Fibroblast of the aortic adventitia (primary cell): ENCODE measurements at regions not wholly inside any gene's neighbourhood (a gene's known extent, or its start where the extent isn't known, plus 50 kb on each side); places are given as distances from the start of the nearest gene placed in this dataset.

Experiments
- DNase-seq: peaks from one replicate; pipeline ENCODE4 v3.0.0-alpha.2; 2010; ENCODE audit warnings: low read depth
- H3K4me3 ChIP-seq: 2 replicates; pipeline ENCODE4 v1.5.1; 2011; ENCODE audit warnings: low read depth, mild to moderate bottlenecking, control low read depth, low read length, moderate library complexity
- TF ChIP-seq, protein P1 (sequence below): IDR thresholded peaks from 2 replicates; pipeline ENCODE4 v1.5.1; 2011; ENCODE audit warnings: mild to moderate bottlenecking, low read length, control low read depth, inconsistent platforms; ENCODE audit not compliant: insufficient read depth

DNA sequence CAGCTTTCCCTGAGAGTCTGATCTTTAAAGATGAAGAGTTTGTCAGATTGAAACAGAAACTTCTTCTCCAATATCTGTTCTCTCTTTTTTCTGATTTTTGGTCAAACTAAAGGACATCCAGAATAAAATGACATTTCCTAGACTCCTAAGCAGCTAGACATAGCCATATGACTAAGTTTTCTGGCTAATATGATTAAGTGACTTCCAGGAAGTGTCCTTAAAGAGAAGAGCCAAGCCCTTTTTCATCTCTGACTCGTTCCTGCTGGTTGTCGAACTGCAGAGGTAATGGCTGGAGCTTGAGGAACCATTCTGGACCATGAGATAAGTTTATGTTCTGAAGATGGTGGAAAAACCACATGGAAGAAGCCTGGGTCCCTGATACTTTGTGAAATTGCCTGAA, 546.0 kb downstream of the BCOR start:
- DNase-seq = no peak
- TF ChIP-seq, protein P1, sequence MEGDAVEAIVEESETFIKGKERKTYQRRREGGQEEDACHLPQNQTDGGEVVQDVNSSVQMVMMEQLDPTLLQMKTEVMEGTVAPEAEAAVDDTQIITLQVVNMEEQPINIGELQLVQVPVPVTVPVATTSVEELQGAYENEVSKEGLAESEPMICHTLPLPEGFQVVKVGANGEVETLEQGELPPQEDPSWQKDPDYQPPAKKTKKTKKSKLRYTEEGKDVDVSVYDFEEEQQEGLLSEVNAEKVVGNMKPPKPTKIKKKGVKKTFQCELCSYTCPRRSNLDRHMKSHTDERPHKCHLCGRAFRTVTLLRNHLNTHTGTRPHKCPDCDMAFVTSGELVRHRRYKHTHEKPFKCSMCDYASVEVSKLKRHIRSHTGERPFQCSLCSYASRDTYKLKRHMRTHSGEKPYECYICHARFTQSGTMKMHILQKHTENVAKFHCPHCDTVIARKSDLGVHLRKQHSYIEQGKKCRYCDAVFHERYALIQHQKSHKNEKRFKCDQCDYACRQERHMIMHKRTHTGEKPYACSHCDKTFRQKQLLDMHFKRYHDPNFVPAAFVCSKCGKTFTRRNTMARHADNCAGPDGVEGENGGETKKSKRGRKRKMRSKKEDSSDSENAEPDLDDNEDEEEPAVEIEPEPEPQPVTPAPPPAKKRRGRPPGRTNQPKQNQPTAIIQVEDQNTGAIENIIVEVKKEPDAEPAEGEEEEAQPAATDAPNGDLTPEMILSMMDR = no peak
- no peak overlapping the region for H3K4me3 ChIP-seq

DNA sequence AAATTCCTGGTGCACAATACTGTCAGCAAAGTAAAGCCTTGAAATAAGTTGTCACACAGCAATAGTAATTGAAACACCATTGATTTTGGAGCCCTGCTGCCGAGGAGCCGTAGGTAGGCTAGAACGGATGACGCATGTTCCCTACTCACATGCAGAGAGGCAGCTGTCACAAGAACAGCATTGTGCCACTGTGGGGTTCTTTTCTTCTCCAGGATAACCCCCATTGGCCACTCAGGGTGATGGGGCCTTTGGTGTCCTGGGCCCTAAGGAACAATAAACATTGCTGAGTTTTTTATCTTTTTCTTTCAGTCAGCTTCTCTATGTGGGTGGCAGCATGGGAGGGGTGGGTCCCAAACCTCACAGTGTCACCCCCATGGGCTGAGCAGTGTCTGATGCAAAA, 542.3 kb downstream of the BCOR start:
- no peak overlapping the region for H3K4me3 ChIP-seq
- TF ChIP-seq, protein P1 = no peak
- DNase-seq = no peak

DNA sequence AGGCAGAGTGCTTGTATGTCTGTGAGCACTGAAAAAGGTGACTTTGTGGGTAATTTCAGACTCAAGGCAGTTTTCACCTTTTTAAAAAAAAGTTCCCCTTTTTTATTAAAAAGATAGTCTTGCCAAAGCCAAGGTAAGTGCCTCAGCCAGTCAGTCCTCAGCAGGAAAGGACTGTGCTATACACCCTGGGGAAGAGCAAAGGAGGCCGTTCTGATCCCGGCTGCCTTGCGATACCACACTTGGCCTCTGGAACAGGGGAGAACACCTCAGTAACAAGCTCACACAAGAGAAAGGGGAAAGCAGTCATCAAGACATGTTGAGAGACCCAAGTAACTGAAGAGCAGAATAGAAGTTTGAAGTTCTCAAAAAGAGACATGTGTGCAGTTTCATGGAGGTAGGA, 541.7 kb downstream of the BCOR start:
- TF ChIP-seq, protein P1 = no peak
- no peak for DNase-seq

DNA sequence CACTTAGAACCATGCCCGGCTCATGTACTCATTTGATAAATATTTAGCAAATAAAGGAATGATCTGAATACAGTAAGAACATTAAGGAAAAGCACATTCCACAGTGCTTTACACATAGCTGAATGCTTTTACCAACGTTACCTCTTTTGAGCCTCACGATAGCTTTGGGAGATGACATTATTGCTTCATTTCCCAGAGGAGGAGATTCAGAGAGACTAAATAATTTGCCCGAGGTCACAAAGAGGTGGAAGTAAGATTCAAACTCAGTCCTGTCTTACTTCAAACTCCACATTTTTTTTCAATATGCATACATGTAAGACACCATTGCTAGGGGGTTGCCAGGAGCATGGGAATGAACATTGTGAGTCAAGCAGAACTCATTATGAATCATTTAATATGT, 538.5 kb downstream of the BCOR start:
- H3K4me3 ChIP-seq = no peak overlapping the region
- DNase-seq = no peak
- TF ChIP-seq, protein P1 = no peak

More for the DNA sequence above, 541.7 kb downstream of the BCOR start:
- H3K4me3 ChIP-seq = no peak overlapping the region

DNA sequence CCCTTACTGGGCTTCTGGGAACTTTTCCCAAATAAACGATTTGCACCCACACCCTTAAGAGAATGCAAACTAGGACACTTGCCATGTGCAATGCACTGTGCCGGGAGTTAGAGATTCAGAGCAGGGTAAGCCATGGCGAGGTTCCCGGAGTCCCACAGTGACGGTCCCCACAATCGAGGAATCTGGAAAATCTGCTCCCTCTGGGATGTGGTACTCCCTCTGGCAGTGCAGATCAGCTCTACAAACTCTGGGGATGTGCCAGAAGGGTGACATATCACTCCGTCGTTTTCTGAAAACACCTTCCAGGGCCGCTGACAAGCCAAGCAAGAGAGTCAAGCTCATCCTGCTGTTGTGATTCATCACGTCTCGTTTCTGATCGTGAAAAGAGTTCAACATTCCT, 537.5 kb downstream of the BCOR start:
- TF ChIP-seq, protein P1 = no peak
- H3K4me3 ChIP-seq = no peak overlapping the region
- no peak for DNase-seq

DNA sequence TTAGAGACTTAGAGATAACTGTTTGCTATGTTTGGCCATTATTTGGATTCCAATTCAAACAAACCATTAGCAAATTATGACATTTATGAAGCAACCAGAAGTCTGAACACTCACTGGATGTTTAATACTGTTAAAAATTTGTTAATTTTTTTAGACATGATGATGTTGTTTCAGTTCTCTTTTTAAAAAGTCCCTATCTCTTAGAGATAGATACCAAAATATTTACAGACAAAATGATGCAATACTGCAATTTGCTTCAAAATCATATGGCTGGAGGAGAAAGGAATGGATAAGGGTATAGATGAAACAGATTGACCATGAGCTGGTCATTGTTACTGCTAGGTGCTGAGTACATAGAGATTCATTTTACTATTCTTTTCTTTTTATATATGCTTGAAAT, 534.6 kb downstream of the BCOR start:
- DNase-seq = no peak
- no peak overlapping the region for H3K4me3 ChIP-seq
- TF ChIP-seq, protein P1 = no peak

DNA sequence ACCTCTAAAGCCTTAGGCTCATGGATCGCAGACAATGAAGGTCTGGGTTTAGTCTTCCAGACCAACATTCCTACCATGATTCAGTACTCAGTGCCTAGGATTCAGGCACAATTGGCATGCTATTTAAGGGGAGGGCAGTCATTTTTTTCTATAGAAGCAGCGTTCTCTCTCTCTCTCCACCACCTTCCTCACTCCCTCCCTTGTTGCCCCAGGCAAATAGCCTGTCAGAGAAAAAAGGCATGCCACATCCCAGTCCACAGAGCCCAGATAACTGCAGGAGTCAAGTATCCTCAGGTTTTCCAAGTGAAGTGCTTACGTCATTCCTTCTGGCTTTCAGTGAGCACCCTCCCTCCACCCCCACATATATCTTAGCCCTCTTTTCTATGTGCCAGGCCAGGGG, 533.0 kb downstream of the BCOR start:
- no peak overlapping the region for H3K4me3 ChIP-seq
- no peak for DNase-seq

More for the DNA sequence above, 533.0 kb downstream of the BCOR start:
- TF ChIP-seq, protein P1 = no peak
